ENCODE measurements at regions not wholly inside any gene's neighbourhood (a gene's known extent, or its start where the extent isn't known, plus 50 kb on each side); places are given as distances from the start of the nearest gene placed in this dataset.
"Not testable (repeated sequence)": the region's sequence is repeated elsewhere in the genome, so short reads cannot be mapped to it uniquely, and the experiment has no call there.

DNA sequence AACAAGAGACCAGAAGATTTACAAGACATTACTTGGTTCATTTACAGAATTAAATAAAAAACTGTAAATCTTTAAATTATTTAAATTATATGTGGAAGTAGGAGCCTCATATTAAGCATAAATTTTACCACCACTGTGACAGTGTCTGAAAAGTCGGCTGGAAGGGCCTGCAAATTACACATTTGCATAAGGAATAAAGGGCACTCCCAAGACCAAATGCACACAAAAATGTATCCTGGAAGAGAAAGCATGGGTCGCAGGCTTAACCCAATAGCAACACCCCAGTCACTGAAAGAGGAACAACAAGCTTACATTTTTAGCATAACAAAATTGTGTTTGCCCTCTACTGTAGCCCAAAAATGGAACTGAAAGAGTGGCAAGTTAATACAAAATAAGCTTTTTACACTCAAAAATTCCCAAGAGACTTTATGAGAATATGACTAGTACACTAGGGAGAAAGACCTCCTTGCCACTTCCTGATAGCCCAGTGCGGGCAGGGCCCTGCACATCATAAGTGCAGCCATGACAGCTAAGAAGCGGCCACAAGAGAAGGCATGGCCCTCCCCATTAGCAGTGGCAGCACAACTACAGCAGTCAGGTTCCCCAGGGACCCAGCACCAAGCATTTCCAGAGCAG, 482.0 kb downstream of the DTWD2 start:
- DNase-seq (ENCODE audit: low read depth) = no peak
- no peak for TF ChIP-seq CTCF (conservative IDR thresholded peaks at IDR 0.05; ENCODE audit: low read depth, low read length)
- no peak overlapping the region for H3K4me3 ChIP-seq (ENCODE audit: low read length)

- not testable (repeated sequence) for H3K4me3 ChIP-seq (ENCODE audit: low read length); DNase-seq (ENCODE audit: low read depth)
Observed at GRCh38 chr5:118502232-118502631, 486.1 kb downstream of the DTWD2 start.

- no peak for DNase-seq (ENCODE audit: low read depth)
- H3K4me3 ChIP-seq (ENCODE audit: low read length) = no peak overlapping the region
- no peak for TF ChIP-seq CTCF (conservative IDR thresholded peaks at IDR 0.05; ENCODE audit: low read depth, low read length)
Observed at GRCh38 chr5:118491351-118491750, 497.0 kb downstream of the DTWD2 start.

GRCh38 chr5:118486647-118487225, 501.6 kb downstream of the DTWD2 start:
- DNase-seq (ENCODE audit: low read depth) = no peak
- TF ChIP-seq CTCF (conservative IDR thresholded peaks at IDR 0.05; ENCODE audit: low read depth, low read length) = no peak
- no peak overlapping the region for H3K4me3 ChIP-seq (ENCODE audit: low read length)

- DNase-seq (ENCODE audit: low read depth) = no peak
- H3K4me3 ChIP-seq (ENCODE audit: low read length) = no peak overlapping the region
- no peak for TF ChIP-seq CTCF (conservative IDR thresholded peaks at IDR 0.05; ENCODE audit: low read depth, low read length)
Observed at GRCh38 chr5:118479285-118479684, 509.1 kb downstream of the DTWD2 start.

DNA sequence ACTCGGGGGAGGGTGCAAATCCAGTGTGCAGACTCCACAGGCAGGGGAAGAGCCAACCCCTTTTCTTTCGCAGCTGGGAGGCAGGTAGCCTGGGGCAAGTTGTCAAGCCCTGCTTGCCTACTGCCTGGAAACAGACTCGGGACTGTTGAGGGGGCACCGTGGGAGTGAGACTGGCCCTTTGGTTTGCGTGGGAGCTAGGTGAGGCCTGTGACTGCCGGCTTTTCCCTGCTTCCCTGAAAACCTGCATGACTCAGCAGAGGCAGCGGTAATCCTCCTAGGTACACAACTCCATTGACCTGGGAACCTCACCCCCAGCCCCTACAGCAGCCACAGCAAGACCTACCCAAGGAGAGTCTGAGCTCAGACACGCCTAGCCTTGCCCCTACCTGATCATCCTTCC, 509.5 kb downstream of the DTWD2 start:
- no peak for DNase-seq (ENCODE audit: low read depth)
- TF ChIP-seq CTCF (conservative IDR thresholded peaks at IDR 0.05; ENCODE audit: low read depth, low read length) = no peak
- no peak overlapping the region for H3K4me3 ChIP-seq (ENCODE audit: low read length)

DNA sequence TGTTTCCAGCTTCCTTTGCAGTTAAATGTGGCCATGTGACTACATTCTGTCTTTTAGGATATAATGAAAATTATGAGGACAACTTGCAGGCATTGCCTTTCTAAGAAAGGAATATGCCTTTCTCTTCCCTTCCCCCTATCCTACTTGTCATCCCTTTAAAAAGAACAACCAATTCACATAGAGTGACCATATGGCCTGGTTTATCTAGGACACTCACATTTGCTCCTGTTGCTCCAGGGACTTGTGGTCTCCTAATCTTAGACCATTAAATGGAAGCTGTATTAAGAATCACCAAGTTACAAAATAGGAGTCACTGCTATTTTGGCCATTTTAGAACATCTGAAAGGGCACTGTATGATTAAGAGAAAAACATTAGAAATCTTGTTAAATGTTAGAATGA, 520.3 kb downstream of the DTWD2 start:
- no peak for TF ChIP-seq CTCF (conservative IDR thresholded peaks at IDR 0.05; ENCODE audit: low read depth, low read length)
- H3K4me3 ChIP-seq (ENCODE audit: low read length) = no peak overlapping the region
- DNase-seq (ENCODE audit: low read depth) = no peak
